ENCODE measurements at regions not wholly inside any gene's neighbourhood (a gene's known extent, or its start where the extent isn't known, plus 50 kb on each side); places are given as distances from the start of the nearest gene placed in this dataset.

- intact Hi-C loops (cut with DNase I), result no loop called here
- no peak for DNase-seq
- H3K36me3 ChIP-seq, result no peaks in the 10 kb centered on the region
- no peak for ATAC-seq
- no peak overlapping the region for H3K27ac ChIP-seq
- TF ChIP-seq POLR2A (IDR thresholded peaks at IDR 0.05) (no peak), CTCF (IDR thresholded peaks at IDR 0.05) (no peak)
- H3K27me3 ChIP-seq, result no peaks in the 10 kb centered on the region
- WGBS, 4 donors, result 58 to 73% (median 68%) methylated on average over 4 of the region's 4 CpGs
- H3K4me3 ChIP-seq, result no peak overlapping the region
- no peaks in the 10 kb centered on the region for H3K9me3 ChIP-seq
- H3K4me1 ChIP-seq, result no peaks in the 10 kb centered on the region
These were observed 54.7 kb upstream of the LRATD1 start for GRCh38 chr2:14577843-14578242.

Data from heart left ventricle (tissue), 16 donors.